Tibial artery (tissue), 4 donors: ENCODE measurements at regions not wholly inside any gene's neighbourhood (a gene's known extent, or its start where the extent isn't known, plus 50 kb on each side); places are given as distances from the start of the nearest gene placed in this dataset.

Experiments used
- DNase-seq, 2 donors: peaks; one replicate each; pipeline ENCODE4 v3.0.0-alpha.2; 2019
- H3K27ac ChIP-seq, 2 donors: fragments of 200-600 bp; sonication (generic) in 1 of 2; 1 replicate in 1 of 2; 2 replicates in 1 of 2; pipeline ENCODE4 v1.5.1; 2018 to 2019; ENCODE audit warnings: mild to moderate bottlenecking in 1 of 2
- H3K27me3 ChIP-seq, 2 donors: fragments of 200-600 bp; sonication (generic) in 1 of 2; one replicate each; pipeline versions ENCODE4 v1.5.1 to v1.6.0; 2016 to 2019
- H3K36me3 ChIP-seq, 3 donors: fragments of 200-600 bp; sonication (generic) in 2 of 3; one replicate each; pipeline ENCODE4 v1.5.1; 2016 to 2019; ENCODE audit warnings: mild to moderate bottlenecking in 2 of 3
- H3K4me1 ChIP-seq, 4 donors: fragments of 200-600 bp; sonication (generic) in 2 of 4; 1 replicate in 3 of 4; 2 replicates in 1 of 4; pipeline ENCODE4 v1.5.1; 2016 to 2019
- H3K4me3 ChIP-seq, 2 donors: fragments of 200-600 bp; sonication (generic) in 1 of 2; 1 replicate in 1 of 2; 2 replicates in 1 of 2; pipeline ENCODE4 v1.5.1; 2018 to 2019; ENCODE audit warnings: mild to moderate bottlenecking in 2 of 2
- H3K9me3 ChIP-seq, 3 donors: fragments of 200-600 bp; sonication (generic) in 1 of 3; one replicate each; pipeline ENCODE4 v1.5.1; 2016 to 2019
- CTCF ChIP-seq, 2 experiments: fragments of 200-600 bp in 1 of 2; fragments of 450-650 bp in 1 of 2; IDR thresholded peaks; one replicate each; pipeline ENCODE4 v1.5.1; 2017 to 2019; ENCODE audit warnings: antibody characterized with exemption in 2 of 2, mild to moderate bottlenecking in 1 of 2, moderate library complexity in 1 of 2
- intact Hi-C: fragments of 100-400 bp; cut with DNase I; formaldehyde crosslinking; loops from one replicate; pipeline ENCODE4 v1.15.0; 2023; ENCODE audit warnings: low total_unique reads

DNA sequence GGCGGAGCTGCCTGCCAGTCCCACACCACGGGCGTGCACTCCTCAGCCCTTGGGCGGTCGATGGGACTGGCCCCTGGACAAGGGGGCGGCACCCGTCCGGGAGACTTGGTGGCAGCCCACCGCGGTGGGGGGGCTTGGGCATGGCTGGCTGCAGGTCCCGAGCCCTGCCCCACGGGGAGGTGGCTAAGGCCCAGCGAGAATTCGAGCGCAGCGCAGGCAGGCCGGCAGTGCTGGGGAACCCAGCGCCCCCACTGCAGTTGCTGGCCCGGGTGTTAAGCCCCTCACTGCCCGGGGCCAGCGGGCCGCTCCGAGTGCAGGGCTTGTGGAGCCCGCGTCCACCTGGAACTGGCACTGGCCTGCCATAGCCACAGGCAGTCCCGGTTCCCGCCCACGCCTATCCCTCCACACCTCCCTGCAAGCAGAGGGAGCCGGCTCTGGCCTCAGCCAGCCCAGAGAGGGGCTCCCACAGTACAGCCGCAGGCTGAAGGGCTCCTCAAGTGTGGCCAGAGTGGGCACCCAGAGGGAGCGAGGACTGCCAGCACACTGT, 742.9 kb upstream of the DDX18 start:
- intact Hi-C loops = no loop called here
- H3K36me3 ChIP-seq = no peaks in the 10 kb centered on the region
- TF ChIP-seq CTCF (IDR thresholded peaks at IDR 0.05) = no peak
- DNase-seq = no peak
- H3K4me1 ChIP-seq = no peaks in the 10 kb centered on the region
- H3K9me3 ChIP-seq = peaks cover 0 to 9% (median 8%) of the 10 kb centered on the region in 3 donors
- no peak overlapping the region for H3K27ac ChIP-seq
- no peaks in the 10 kb centered on the region for H3K27me3 ChIP-seq
- no peak overlapping the region for H3K4me3 ChIP-seq

GRCh38 chr2:117074756-117075155, 739.7 kb upstream of the DDX18 start:
- DNase-seq = no peak
- Histone ChIP-seq H3K27ac (no peak overlapping the region), H3K27me3 (no peaks in the 10 kb centered on the region), H3K36me3 (no peaks in the 10 kb centered on the region), H3K4me1 (no peaks in the 10 kb centered on the region), H3K4me3 (no peak overlapping the region), H3K9me3 (peaks cover 0 to 9% (median 8%) of the 10 kb centered on the region in 3 donors)
- intact Hi-C loops = no loop called here
- TF ChIP-seq CTCF (IDR thresholded peaks at IDR 0.05) = no peak

GRCh38 chr2:117085256-117085655, 729.2 kb upstream of the DDX18 start:
- no peak overlapping the region for H3K27ac ChIP-seq
- TF ChIP-seq CTCF (IDR thresholded peaks at IDR 0.05) = no peak
- no peaks in the 10 kb centered on the region for H3K27me3 ChIP-seq
- intact Hi-C loops = no loop called here
- no peaks in the 10 kb centered on the region for H3K36me3 ChIP-seq
- H3K4me1 ChIP-seq = no peaks in the 10 kb centered on the region
- no peak for DNase-seq
- H3K9me3 ChIP-seq = no peaks in the 10 kb centered on the region
- H3K4me3 ChIP-seq = no peak overlapping the region

- H3K4me3 ChIP-seq = no peak overlapping the region
- no peaks in the 10 kb centered on the region for H3K4me1 ChIP-seq
- H3K9me3 ChIP-seq = no peaks in the 10 kb centered on the region
- no peaks in the 10 kb centered on the region for H3K36me3 ChIP-seq
- no peak for TF ChIP-seq CTCF (IDR thresholded peaks at IDR 0.05)
- H3K27ac ChIP-seq = no peak overlapping the region
- intact Hi-C loops = no loop called here
- H3K27me3 ChIP-seq = no peaks in the 10 kb centered on the region
- no peak for DNase-seq
Measured at GRCh38 chr2:117085737-117086136, 728.8 kb upstream of the DDX18 start.

- Histone ChIP-seq H3K4me1 (no peaks in the 10 kb centered on the region), H3K27me3 (no peaks in the 10 kb centered on the region), H3K36me3 (no peaks in the 10 kb centered on the region), H3K9me3 (no peaks in the 10 kb centered on the region), H3K4me3 (no peak overlapping the region), H3K27ac (no peak overlapping the region)
- intact Hi-C loops = no loop called here
- TF ChIP-seq CTCF (IDR thresholded peaks at IDR 0.05) = no peak
- DNase-seq = no peak
Measured at GRCh38 chr2:117086174-117086942, 728.1 kb upstream of the DDX18 start.
